Chondrocyte (in vitro differentiated cells): ENCODE measurements at regions not wholly inside any gene's neighbourhood (a gene's known extent, or its start where the extent isn't known, plus 50 kb on each side); places are given as distances from the start of the nearest gene placed in this dataset.

ENCODE experiments used
- DNase-seq: peaks from one replicate; pipeline ENCODE4 v3.0.0; 2021; ENCODE audit warnings: mixed read lengths, low spot score
- H3K27ac Mint-ChIP-seq: one replicate; pipeline ENCODE4 v1.8.0; 2021; ENCODE audit warnings: mild to moderate bottlenecking, moderate library complexity, mixed read lengths; ENCODE audit not compliant: unreplicated experiment
- H3K27me3 Mint-ChIP-seq: 2 replicates; pipeline ENCODE4 v1.8.0; 2021; ENCODE audit warnings: low read depth, mixed read lengths
- H3K36me3 Mint-ChIP-seq: 2 replicates; pipeline ENCODE4 v1.8.0; 2021; ENCODE audit warnings: low read depth, mixed read lengths
- H3K4me1 Mint-ChIP-seq: 2 replicates; pipeline ENCODE4 v1.8.0; 2021; ENCODE audit warnings: low read depth, mild to moderate bottlenecking, mixed read lengths
- H3K4me3 Mint-ChIP-seq: one replicate; pipeline ENCODE4 v1.8.0; 2021; ENCODE audit warnings: mild to moderate bottlenecking, moderate library complexity, mixed read lengths; ENCODE audit not compliant: unreplicated experiment
- H3K9me3 Mint-ChIP-seq: 2 replicates; pipeline ENCODE4 v1.8.0; 2021; ENCODE audit warnings: low read depth, mixed read lengths
- TF ChIP-seq, protein P1 (sequence below): fragments of 200-600 bp; sonication (generic); IDR thresholded peaks from 2 replicates; pipeline ENCODE4 v1.5.0; 2021; ENCODE audit warnings: antibody characterized with exemption, mild to moderate bottlenecking, moderate library complexity

DNA sequence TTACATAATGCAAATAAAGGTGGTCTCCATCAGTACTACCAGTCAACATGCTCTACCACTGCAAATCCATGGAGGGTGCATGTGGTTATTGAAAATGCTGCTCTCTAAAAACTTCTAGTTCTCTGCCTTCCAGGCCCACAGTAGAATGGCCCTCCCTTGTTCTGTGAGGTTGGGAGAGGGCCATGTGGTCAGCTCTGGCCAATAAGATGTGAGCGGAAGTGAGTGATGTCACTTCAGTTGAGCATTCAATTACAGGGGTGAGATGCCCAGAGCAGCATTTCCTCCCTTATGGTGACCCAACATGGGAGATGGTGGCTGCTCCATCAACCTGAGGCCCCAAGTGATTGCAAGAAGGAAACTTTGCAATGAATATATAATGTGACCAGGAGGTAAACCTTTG lies 148.8 kb downstream of the CPEB2 start:
- Mint-ChIP-seq H3K9me3 (peaks cover 3% of the 10 kb centered on the region), H3K4me3 (no peak overlapping the region), H3K27ac (no peak overlapping the region), H3K27me3 (no peaks in the 10 kb centered on the region), H3K36me3 (no peaks in the 10 kb centered on the region), H3K4me1 (peaks cover 26% of the 10 kb centered on the region)
- TF ChIP-seq, protein P1, sequence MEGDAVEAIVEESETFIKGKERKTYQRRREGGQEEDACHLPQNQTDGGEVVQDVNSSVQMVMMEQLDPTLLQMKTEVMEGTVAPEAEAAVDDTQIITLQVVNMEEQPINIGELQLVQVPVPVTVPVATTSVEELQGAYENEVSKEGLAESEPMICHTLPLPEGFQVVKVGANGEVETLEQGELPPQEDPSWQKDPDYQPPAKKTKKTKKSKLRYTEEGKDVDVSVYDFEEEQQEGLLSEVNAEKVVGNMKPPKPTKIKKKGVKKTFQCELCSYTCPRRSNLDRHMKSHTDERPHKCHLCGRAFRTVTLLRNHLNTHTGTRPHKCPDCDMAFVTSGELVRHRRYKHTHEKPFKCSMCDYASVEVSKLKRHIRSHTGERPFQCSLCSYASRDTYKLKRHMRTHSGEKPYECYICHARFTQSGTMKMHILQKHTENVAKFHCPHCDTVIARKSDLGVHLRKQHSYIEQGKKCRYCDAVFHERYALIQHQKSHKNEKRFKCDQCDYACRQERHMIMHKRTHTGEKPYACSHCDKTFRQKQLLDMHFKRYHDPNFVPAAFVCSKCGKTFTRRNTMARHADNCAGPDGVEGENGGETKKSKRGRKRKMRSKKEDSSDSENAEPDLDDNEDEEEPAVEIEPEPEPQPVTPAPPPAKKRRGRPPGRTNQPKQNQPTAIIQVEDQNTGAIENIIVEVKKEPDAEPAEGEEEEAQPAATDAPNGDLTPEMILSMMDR = no peak
- no peak for DNase-seq

GRCh38 chr4:15153662-15154061 lies 151.4 kb downstream of the CPEB2 start:
- H3K36me3 Mint-ChIP-seq = peaks cover 2% of the 10 kb centered on the region
- DNase-seq = no peak
- H3K27me3 Mint-ChIP-seq = no peaks in the 10 kb centered on the region
- TF ChIP-seq, protein P1 = no peak
- no peak overlapping the region for H3K27ac Mint-ChIP-seq
- H3K9me3 Mint-ChIP-seq = peaks cover 3% of the 10 kb centered on the region
- H3K4me1 Mint-ChIP-seq = peaks cover 20% of the 10 kb centered on the region
- no peak overlapping the region for H3K4me3 Mint-ChIP-seq

DNA sequence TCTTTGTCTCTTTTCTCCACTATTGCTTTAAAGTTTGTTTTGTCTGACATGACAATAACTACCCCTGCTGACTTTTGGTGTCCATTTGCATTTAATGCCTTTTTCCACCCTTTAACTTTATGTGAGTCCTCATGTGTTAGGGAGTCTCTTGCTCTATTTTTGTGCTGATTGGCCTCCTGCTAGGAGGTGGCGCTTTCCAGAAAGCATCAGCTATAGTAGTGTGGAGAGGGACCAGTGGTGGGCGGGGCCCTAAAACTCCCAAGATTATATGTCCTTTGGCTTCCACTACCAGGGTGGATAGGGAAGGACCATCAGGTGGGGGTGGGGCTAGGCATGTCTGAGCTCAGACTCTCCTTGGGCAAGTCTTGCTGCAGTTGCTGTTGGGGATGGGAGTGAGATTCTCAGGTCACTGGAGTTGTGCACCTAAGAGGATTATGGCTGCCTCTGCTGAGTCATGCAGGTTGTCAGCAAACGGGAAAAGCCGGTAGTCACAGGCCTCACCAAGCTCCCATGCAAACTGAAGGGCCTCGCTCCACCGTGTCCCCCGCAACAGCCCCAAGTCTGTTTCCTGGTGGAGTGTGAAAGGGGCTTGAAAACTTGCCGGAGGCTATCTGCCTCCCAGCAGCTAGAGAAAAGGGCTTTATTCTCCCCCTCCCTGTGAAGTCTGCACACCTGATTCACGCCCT lies 156.3 kb downstream of the CPEB2 start:
- DNase-seq = no peak
- TF ChIP-seq, protein P1 = no peak
- Mint-ChIP-seq H3K36me3 (peaks cover 2% of the 10 kb centered on the region), H3K4me1 (peaks cover 10% of the 10 kb centered on the region), H3K27ac (no peak overlapping the region), H3K4me3 (no peak overlapping the region), H3K9me3 (peaks cover 3% of the 10 kb centered on the region), H3K27me3 (no peaks in the 10 kb centered on the region)

GRCh38 chr4:15159477-15160019 lies 157.3 kb downstream of the CPEB2 start:
- Mint-ChIP-seq H3K27ac (no peak overlapping the region), H3K9me3 (peaks cover 3% of the 10 kb centered on the region), H3K27me3 (no peaks in the 10 kb centered on the region), H3K36me3 (peaks cover 2% of the 10 kb centered on the region), H3K4me3 (no peak overlapping the region), H3K4me1 (peaks cover 10% of the 10 kb centered on the region)
- TF ChIP-seq, protein P1 = peak; percentile 32
- no peak for DNase-seq

DNA sequence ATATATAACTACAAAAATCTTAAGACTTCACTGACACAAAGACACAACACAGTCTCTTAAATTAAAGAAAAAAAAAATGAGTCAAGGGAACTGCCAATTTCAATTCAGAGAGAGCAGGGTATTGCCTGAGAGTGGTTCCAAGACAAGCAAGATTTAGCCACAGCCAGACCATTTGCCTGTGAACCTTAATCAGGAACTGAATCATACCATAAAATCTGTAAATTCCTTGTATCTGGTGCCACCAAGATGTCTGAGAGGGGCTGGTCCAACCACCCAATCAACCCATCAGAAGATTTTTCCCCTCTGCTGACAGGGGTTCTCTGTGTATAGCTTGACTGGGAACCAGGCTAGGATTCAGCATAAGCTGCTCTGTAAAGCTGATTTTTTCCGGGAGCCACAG lies 159.2 kb downstream of the CPEB2 start:
- H3K4me3 Mint-ChIP-seq = no peak overlapping the region
- peaks cover 10% of the 10 kb centered on the region for H3K4me1 Mint-ChIP-seq
- H3K36me3 Mint-ChIP-seq = peaks cover 2% of the 10 kb centered on the region
- H3K27me3 Mint-ChIP-seq = peaks cover 3% of the 10 kb centered on the region
- H3K9me3 Mint-ChIP-seq = no peaks in the 10 kb centered on the region
- TF ChIP-seq, protein P1 = no peak
- no peak overlapping the region for H3K27ac Mint-ChIP-seq
- no peak for DNase-seq
